ENCODE measurements at regions not wholly inside any gene's neighbourhood (a gene's known extent, or its start where the extent isn't known, plus 50 kb on each side); places are given as distances from the start of the nearest gene placed in this dataset.
"Not testable (repeated sequence)": the region's sequence is repeated elsewhere in the genome, so short reads cannot be mapped to it uniquely, and the experiment has no call there.

GRCh38 chr2:37722971-37723370, 51.5 kb upstream of the CDC42EP3 start:
- H3K36me3 Mint-ChIP-seq (ENCODE audit: unreplicated experiment); H3K4me3 Mint-ChIP-seq (ENCODE audit: unreplicated experiment); H3K9me3 Mint-ChIP-seq (ENCODE audit: unreplicated experiment): not testable (repeated sequence)

GRCh38 chr2:37730037-37730818, 58.8 kb upstream of the CDC42EP3 start:
- no peak for TF ChIP-seq CTCF (IDR thresholded peaks at IDR 0.05)
- Mint-ChIP-seq H3K36me3 (ENCODE audit: unreplicated experiment) (no peaks in the 10 kb centered on the region), H3K4me3 (ENCODE audit: unreplicated experiment) (no peak overlapping the region), H3K27ac (ENCODE audit: unreplicated experiment) (no peak overlapping the region), H3K4me1 (ENCODE audit: unreplicated experiment) (peaks cover 15% of the 10 kb centered on the region), H3K9me3 (ENCODE audit: unreplicated experiment) (no peaks in the 10 kb centered on the region), H3K27me3 (ENCODE audit: unreplicated experiment) (no peaks in the 10 kb centered on the region)
- no peak for DNase-seq (ENCODE audit: extremely low spot score, unreplicated experiment)

More at GRCh38 chr2:37722971-37723370, 51.5 kb upstream of the CDC42EP3 start:
- H3K27me3 Mint-ChIP-seq (ENCODE audit: unreplicated experiment); DNase-seq (ENCODE audit: extremely low spot score, unreplicated experiment); H3K27ac Mint-ChIP-seq (ENCODE audit: unreplicated experiment): not testable (repeated sequence)
- peaks cover 16% of the 10 kb centered on the region for H3K4me1 Mint-ChIP-seq (ENCODE audit: unreplicated experiment)

- H3K4me3 Mint-ChIP-seq (ENCODE audit: unreplicated experiment); H3K36me3 Mint-ChIP-seq (ENCODE audit: unreplicated experiment): not testable (repeated sequence)
- H3K4me1 Mint-ChIP-seq (ENCODE audit: unreplicated experiment), result peaks cover 24% of the 10 kb centered on the region
These were observed 61.0 kb upstream of the CDC42EP3 start for GRCh38 chr2:37732412-37732811.

GRCh38 chr2:37733251-37733650, 61.8 kb upstream of the CDC42EP3 start:
- Mint-ChIP-seq H3K4me1 (ENCODE audit: unreplicated experiment) (peaks cover 26% of the 10 kb centered on the region), H3K9me3 (ENCODE audit: unreplicated experiment) (peaks cover 3% of the 10 kb centered on the region)
- no peak for TF ChIP-seq CTCF (IDR thresholded peaks at IDR 0.05)

More at GRCh38 chr2:37732412-37732811, 61.0 kb upstream of the CDC42EP3 start:
- not testable (repeated sequence) for DNase-seq (ENCODE audit: extremely low spot score, unreplicated experiment); H3K27ac Mint-ChIP-seq (ENCODE audit: unreplicated experiment); H3K27me3 Mint-ChIP-seq (ENCODE audit: unreplicated experiment); H3K9me3 Mint-ChIP-seq (ENCODE audit: unreplicated experiment)

GRCh38 chr2:37733955-37734354, 62.5 kb upstream of the CDC42EP3 start:
- not testable (repeated sequence) for H3K36me3 Mint-ChIP-seq (ENCODE audit: unreplicated experiment); H3K9me3 Mint-ChIP-seq (ENCODE audit: unreplicated experiment); H3K4me3 Mint-ChIP-seq (ENCODE audit: unreplicated experiment); H3K27me3 Mint-ChIP-seq (ENCODE audit: unreplicated experiment); DNase-seq (ENCODE audit: extremely low spot score, unreplicated experiment)
- Mint-ChIP-seq H3K4me1 (ENCODE audit: unreplicated experiment) (peaks cover 26% of the 10 kb centered on the region), H3K27ac (ENCODE audit: unreplicated experiment) (peak overlapping the region; percentile 85)

More at GRCh38 chr2:37733251-37733650, 61.8 kb upstream of the CDC42EP3 start:
- DNase-seq (ENCODE audit: extremely low spot score, unreplicated experiment), result no peak
- Mint-ChIP-seq H3K36me3 (ENCODE audit: unreplicated experiment) (no peaks in the 10 kb centered on the region), H3K27me3 (ENCODE audit: unreplicated experiment) (no peaks in the 10 kb centered on the region), H3K27ac (ENCODE audit: unreplicated experiment) (peak overlapping the region; percentile 45), H3K4me3 (ENCODE audit: unreplicated experiment) (no peak overlapping the region)

- not testable (repeated sequence) for H3K27me3 Mint-ChIP-seq (ENCODE audit: unreplicated experiment); DNase-seq (ENCODE audit: extremely low spot score, unreplicated experiment); H3K36me3 Mint-ChIP-seq (ENCODE audit: unreplicated experiment); H3K9me3 Mint-ChIP-seq (ENCODE audit: unreplicated experiment)
- Mint-ChIP-seq H3K4me3 (ENCODE audit: unreplicated experiment) (peak overlapping the region; percentile 42), H3K27ac (ENCODE audit: unreplicated experiment) (peak overlapping the region; percentile 85), H3K4me1 (ENCODE audit: unreplicated experiment) (peaks cover 28% of the 10 kb centered on the region)
These were observed 63.6 kb upstream of the CDC42EP3 start for GRCh38 chr2:37734891-37735523.

- peak overlapping the region; percentile 85 for H3K27ac Mint-ChIP-seq (ENCODE audit: unreplicated experiment)
- not testable (repeated sequence) for H3K27me3 Mint-ChIP-seq (ENCODE audit: unreplicated experiment); DNase-seq (ENCODE audit: extremely low spot score, unreplicated experiment); H3K36me3 Mint-ChIP-seq (ENCODE audit: unreplicated experiment); H3K4me3 Mint-ChIP-seq (ENCODE audit: unreplicated experiment); H3K9me3 Mint-ChIP-seq (ENCODE audit: unreplicated experiment)
- peaks cover 32% of the 10 kb centered on the region for H3K4me1 Mint-ChIP-seq (ENCODE audit: unreplicated experiment)
These were observed 64.1 kb upstream of the CDC42EP3 start for GRCh38 chr2:37735524-37735910.
